T-cell (primary cell): ENCODE measurements at regions not wholly inside any gene's neighbourhood (a gene's known extent, or its start where the extent isn't known, plus 50 kb on each side); places are given as distances from the start of the nearest gene placed in this dataset.

Source experiments
- ATAC-seq, 4 experiments: fragments of 200-7000 bp in 3 of 4; fragments of 150-1000 bp in 1 of 4; cut with Tn5 transposase; replicated peaks in 1 of 4; 1 replicate in 3 of 4; 2 replicates in 1 of 4; pipeline ENCODE4 v1.10.0; 2021; ENCODE audit warnings: moderate library complexity in 3 of 4, mild to moderate bottlenecking in 2 of 4, moderate number of reproducible peaks in 1 of 4
- CTCF ChIA-PET, 2 donors: fragments of 300-600 bp; sonication (Branson Sonifier 250); formaldehyde crosslinking; loops; one replicate each; lab custom pipeline; 2022; ENCODE audit warnings: antibody characterized with exemption in 2 of 2; lab: Charles Lee
- POLR2A ChIA-PET, 2 donors: fragments of 300-600 bp; sonication (Branson Sonifier 250); formaldehyde crosslinking; loops; one replicate each; lab custom pipeline; 2022; ENCODE audit warnings: antibody characterized with exemption in 2 of 2; lab: Charles Lee
- DNase-seq, 35 experiments: peaks; one replicate each; pipeline versions ENCODE4 v3.0.0 to v3.0.0-alpha.2; 2013 to 2023
- H3K27ac ChIP-seq: one replicate; pipeline ENCODE4 v1.5.1; 2013; ENCODE audit warnings: low read length
- H3K27me3 ChIP-seq, 2 experiments: replicated peaks in 1 of 2; 1 replicate in 1 of 2; 2 replicates in 1 of 2; pipeline versions ENCODE4 v1.6.1 to v1.7.0; 2013; ENCODE audit warnings: low read length in 1 of 2, mixed read lengths in 1 of 2; ENCODE audit not compliant: control insufficient read depth in 2 of 2, insufficient read depth in 2 of 2; ENCODE audit errors: extremely low read depth in 1 of 2
- H3K36me3 ChIP-seq, 2 donors: 1 replicate in 1 of 2; 2 replicates in 1 of 2; pipeline versions ENCODE4 v1.6.1 to v1.7.0; 2013; ENCODE audit warnings: low read length in 1 of 2; ENCODE audit not compliant: control insufficient read depth in 2 of 2, insufficient read depth in 1 of 2; ENCODE audit errors: extremely low read depth in 1 of 2
- H3K4me1 ChIP-seq, 2 experiments: 1 replicate in 1 of 2; 2 replicates in 1 of 2; pipeline versions ENCODE4 v1.6.1 to v1.7.0; 2013; ENCODE audit warnings: low read length in 2 of 2, mixed read lengths in 1 of 2; ENCODE audit not compliant: insufficient read depth in 2 of 2, control insufficient read depth in 1 of 2; ENCODE audit errors: extremely low read depth in 1 of 2
- H3K4me3 ChIP-seq, 2 donors: 1 replicate in 1 of 2; 2 replicates in 1 of 2; pipeline versions ENCODE4 v1.5.1 to v1.7.0; 2013; ENCODE audit warnings: mild to moderate bottlenecking in 2 of 2, low read length in 1 of 2, moderate library complexity in 1 of 2; ENCODE audit not compliant: control insufficient read depth in 1 of 2; ENCODE audit errors: extremely low read depth in 1 of 2
- H3K9me3 ChIP-seq: 2 replicates; pipeline ENCODE4 v1.7.0; 2013
- H3K27ac Mint-ChIP-seq, 2 donors: one replicate each; pipeline ENCODE4 v1.8.0; 2020 to 2021; ENCODE audit warnings: mild to moderate bottlenecking in 2 of 2, mixed read lengths in 2 of 2
- H3K27me3 Mint-ChIP-seq, 2 donors: one replicate each; pipeline ENCODE4 v1.8.0; 2021 to 2022; ENCODE audit warnings: mixed read lengths in 2 of 2
- H3K36me3 Mint-ChIP-seq: one replicate; pipeline ENCODE4 v1.8.0; 2021; ENCODE audit warnings: mixed read lengths
- H3K4me1 Mint-ChIP-seq, 3 donors: one replicate each; pipeline ENCODE4 v1.8.0; 2020 to 2022; ENCODE audit warnings: mixed read lengths in 3 of 3, mild to moderate bottlenecking in 1 of 3
- H3K4me3 Mint-ChIP-seq, 3 donors: one replicate each; pipeline ENCODE4 v1.8.0; 2020 to 2022; ENCODE audit warnings: mild to moderate bottlenecking in 3 of 3, mixed read lengths in 3 of 3, moderate library complexity in 3 of 3
- H3K9me3 Mint-ChIP-seq, 3 donors: one replicate each; pipeline ENCODE4 v1.8.0; 2020 to 2022; ENCODE audit warnings: mixed read lengths in 3 of 3
- WGBS: methylation state at CpG from one replicate; pipeline ENCODE4 v1.1.5; 2013; ENCODE audit warnings: missing lambda C conversion rate; ENCODE audit not compliant: insufficient coverage; 5-methylcytosine and 5-hydroxymethylcytosine counted together

DNA sequence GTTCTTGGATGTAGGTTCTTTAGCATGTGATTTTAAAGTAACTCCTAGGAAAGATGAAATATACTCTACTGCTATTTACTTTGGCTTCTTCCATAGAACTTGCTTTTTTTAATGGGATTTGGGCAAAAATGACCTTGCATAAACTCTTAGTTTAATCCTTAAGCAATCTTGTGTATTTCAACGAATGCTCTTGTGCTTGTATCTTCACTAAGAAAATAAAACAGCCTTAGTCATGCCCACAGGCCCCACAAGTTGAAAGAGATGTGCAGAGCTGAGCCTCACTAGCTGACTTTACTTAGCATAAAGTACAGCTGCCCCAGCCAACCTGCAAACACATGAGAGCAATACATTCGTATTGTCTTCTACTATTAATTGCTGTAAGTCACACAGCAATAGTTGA, 1609.2 kb downstream of the STIM2 start:
- Mint-ChIP-seq H3K9me3 (peaks cover 3 to 17% (median 13%) of the 10 kb centered on the region in 3 donors), H3K27me3 (no peaks in the 10 kb centered on the region), H3K4me1 (no peaks in the 10 kb centered on the region), H3K36me3 (no peaks in the 10 kb centered on the region), H3K4me3 (no peak overlapping the region), H3K27ac (no peak overlapping the region)
- ChIA-PET CTCF (no interaction called here), POLR2A (no interaction called here)
- no peak overlapping the region for H3K27ac ChIP-seq
- 20% methylated on average over 1 of the region's 2 CpGs for WGBS
- H3K36me3 ChIP-seq, result no peaks in the 10 kb centered on the region
- no peak overlapping the region for H3K4me3 ChIP-seq
- H3K27me3 ChIP-seq, result no peaks in the 10 kb centered on the region
- no peak for DNase-seq
- H3K9me3 ChIP-seq, result no peaks in the 10 kb centered on the region
- no peaks in the 10 kb centered on the region for H3K4me1 ChIP-seq
- no peak for ATAC-seq

DNA sequence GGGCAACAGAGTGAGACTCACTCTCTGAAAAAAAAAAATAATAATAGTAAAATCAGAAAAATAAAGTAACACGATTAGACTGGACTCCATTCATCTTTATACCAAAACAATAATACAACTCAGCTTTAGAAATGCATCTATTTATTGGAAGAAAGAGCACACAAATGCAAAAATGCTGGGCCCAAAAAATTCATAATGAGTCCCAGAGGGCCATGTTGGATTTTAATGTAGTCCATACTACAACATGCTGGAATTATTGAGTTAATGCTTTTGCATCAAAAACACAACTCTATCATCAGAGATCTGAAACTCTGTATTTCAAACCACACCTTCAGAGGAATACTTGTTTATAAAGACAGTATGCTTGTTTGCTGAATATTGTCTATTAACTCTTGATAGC, 1614.7 kb downstream of the STIM2 start:
- Histone ChIP-seq H3K4me1 (no peaks in the 10 kb centered on the region), H3K9me3 (no peaks in the 10 kb centered on the region), H3K27ac (no peak overlapping the region), H3K4me3 (no peak overlapping the region), H3K36me3 (no peaks in the 10 kb centered on the region), H3K27me3 (no peaks in the 10 kb centered on the region)
- Mint-ChIP-seq H3K27ac (no peak overlapping the region), H3K4me3 (no peak overlapping the region), H3K9me3 (peaks cover 7 to 22% (median 9%) of the 10 kb centered on the region in 3 donors), H3K36me3 (no peaks in the 10 kb centered on the region), H3K27me3 (no peaks in the 10 kb centered on the region), H3K4me1 (no peaks in the 10 kb centered on the region)
- ChIA-PET POLR2A (no interaction called here), CTCF (no interaction called here)
- DNase-seq (no peak), ATAC-seq (no peak)
- no CpG with 5 or more reads among the region's 1 CpG for WGBS

DNA sequence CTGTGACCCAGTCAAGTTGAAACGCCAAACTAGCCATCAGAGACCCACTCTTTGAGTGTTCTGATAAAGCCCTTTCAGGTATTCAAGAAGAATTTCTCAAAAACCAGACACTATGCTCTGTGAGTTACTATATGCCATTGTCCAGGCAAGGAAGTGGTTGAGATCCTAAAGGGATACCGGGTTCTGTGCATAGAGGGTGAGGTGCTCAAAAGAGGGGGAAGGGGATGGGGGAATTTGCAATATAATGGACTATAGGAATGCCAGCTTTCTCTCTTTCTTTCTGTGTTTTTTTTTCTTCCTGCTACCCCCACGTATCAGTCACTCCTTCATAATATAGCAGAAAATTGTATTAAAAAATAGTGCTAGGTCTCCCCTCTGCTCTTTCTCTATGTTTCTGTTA, 1619.0 kb downstream of the STIM2 start:
- no peaks in the 10 kb centered on the region for H3K36me3 ChIP-seq
- no peak for DNase-seq
- H3K4me1 ChIP-seq, result no peaks in the 10 kb centered on the region
- no peaks in the 10 kb centered on the region for H3K9me3 ChIP-seq
- no peaks in the 10 kb centered on the region for H3K27me3 ChIP-seq
- Mint-ChIP-seq H3K27ac (no peak overlapping the region), H3K27me3 (no peaks in the 10 kb centered on the region), H3K4me3 (no peak overlapping the region), H3K4me1 (no peaks in the 10 kb centered on the region), H3K36me3 (no peaks in the 10 kb centered on the region), H3K9me3 (peaks cover 8 to 17% (median 9%) of the 10 kb centered on the region in 3 donors)
- ChIA-PET CTCF (no interaction called here), POLR2A (no interaction called here)
- ATAC-seq, result no peak
- no peak overlapping the region for H3K27ac ChIP-seq
- H3K4me3 ChIP-seq, result no peak overlapping the region
- no CpG with 5 or more reads among the region's 3 CpGs for WGBS

- H3K4me3 Mint-ChIP-seq, result no peak overlapping the region
- H3K27me3 Mint-ChIP-seq, result no peaks in the 10 kb centered on the region
- no peak overlapping the region for H3K27ac ChIP-seq
- no peaks in the 10 kb centered on the region for H3K36me3 Mint-ChIP-seq
- CTCF ChIA-PET, result no interaction called here
- H3K4me3 ChIP-seq, result no peak overlapping the region
- WGBS, result 100% methylated on average over 1 of the region's 4 CpGs
- no peaks in the 10 kb centered on the region for H3K36me3 ChIP-seq
- H3K4me1 Mint-ChIP-seq, result no peaks in the 10 kb centered on the region
- no peak overlapping the region for H3K27ac Mint-ChIP-seq
- DNase-seq, result no peak
- H3K27me3 ChIP-seq, result no peaks in the 10 kb centered on the region
- POLR2A ChIA-PET, result no interaction called here
- peaks cover 10 to 13% (median 11%) of the 10 kb centered on the region in 3 donors for H3K9me3 Mint-ChIP-seq
- no peaks in the 10 kb centered on the region for H3K4me1 ChIP-seq
- peaks cover 2% of the 10 kb centered on the region for H3K9me3 ChIP-seq
- ATAC-seq, result no peak
Observed at GRCh38 chr4:28481565-28481964, 1620.9 kb downstream of the STIM2 start.

- Histone ChIP-seq H3K4me1 (no peaks in the 10 kb centered on the region), H3K4me3 (no peak overlapping the region), H3K36me3 (no peaks in the 10 kb centered on the region), H3K27ac (no peak overlapping the region), H3K27me3 (no peaks in the 10 kb centered on the region), H3K9me3 (peaks cover 2% of the 10 kb centered on the region)
- ChIA-PET CTCF (no interaction called here), POLR2A (no interaction called here)
- Mint-ChIP-seq H3K27ac (no peak overlapping the region), H3K27me3 (no peaks in the 10 kb centered on the region), H3K4me1 (no peaks in the 10 kb centered on the region), H3K4me3 (no peak overlapping the region), H3K36me3 (no peaks in the 10 kb centered on the region), H3K9me3 (peaks cover 14 to 20% (median 14%) of the 10 kb centered on the region in 3 donors)
- no peak for ATAC-seq
- DNase-seq, result no peak
- WGBS, result 20% methylated on average over 1 of the region's 7 CpGs
Observed at GRCh38 chr4:28482580-28483270, 1622.1 kb downstream of the STIM2 start.

DNA sequence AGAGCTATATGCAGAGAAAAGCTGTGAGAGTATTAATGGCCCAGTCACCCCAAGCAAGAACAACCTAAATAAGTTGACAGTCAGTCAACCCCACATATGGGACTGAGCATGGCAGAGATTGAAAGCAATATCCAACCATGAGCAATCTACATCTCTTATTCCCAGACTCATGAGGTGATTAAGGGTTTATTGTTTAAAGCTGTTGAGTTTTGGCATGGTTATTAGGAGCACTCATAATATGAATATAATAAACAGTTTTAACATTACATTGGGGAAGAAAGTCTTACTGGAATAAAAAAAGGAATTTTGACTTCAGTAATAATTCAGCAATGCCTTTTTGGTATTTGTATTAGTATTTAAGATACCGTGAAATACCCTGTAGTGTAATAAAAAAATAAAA, 1627.4 kb downstream of the STIM2 start:
- H3K36me3 Mint-ChIP-seq, result no peaks in the 10 kb centered on the region
- no peak for ATAC-seq

GRCh38 chr4:28490669-28491068, 1630.0 kb downstream of the STIM2 start:
- DNase-seq (no peak), ATAC-seq (no peak)
- no peaks in the 10 kb centered on the region for H3K4me1 ChIP-seq
- H3K27me3 Mint-ChIP-seq, result no peaks in the 10 kb centered on the region
- H3K4me3 Mint-ChIP-seq, result no peak overlapping the region
- no peaks in the 10 kb centered on the region for H3K27me3 ChIP-seq
- no peak overlapping the region for H3K27ac ChIP-seq
- H3K4me3 ChIP-seq, result no peak overlapping the region
- H3K36me3 ChIP-seq, result no peaks in the 10 kb centered on the region
- H3K9me3 ChIP-seq, result peaks cover 2% of the 10 kb centered on the region
- peaks cover 8 to 27% (median 23%) of the 10 kb centered on the region in 3 donors for H3K9me3 Mint-ChIP-seq
- no peaks in the 10 kb centered on the region for H3K4me1 Mint-ChIP-seq
- WGBS, result no CpG with 5 or more reads among the region's 3 CpGs
- no peaks in the 10 kb centered on the region for H3K36me3 Mint-ChIP-seq
- no peak overlapping the region for H3K27ac Mint-ChIP-seq
- POLR2A ChIA-PET, result no interaction called here
- CTCF ChIA-PET, result no interaction called here

More for the DNA sequence above, 1627.4 kb downstream of the STIM2 start:
- Histone ChIP-seq H3K36me3 (no peaks in the 10 kb centered on the region), H3K4me1 (no peaks in the 10 kb centered on the region), H3K9me3 (peaks cover 4% of the 10 kb centered on the region), H3K27ac (no peak overlapping the region), H3K27me3 (no peaks in the 10 kb centered on the region), H3K4me3 (no peak overlapping the region)
- ChIA-PET POLR2A (no interaction called here), CTCF (no interaction called here)
- no peak for DNase-seq
- Mint-ChIP-seq H3K27me3 (no peaks in the 10 kb centered on the region), H3K9me3 (peaks cover 5 to 18% (median 15%) of the 10 kb centered on the region in 3 donors), H3K4me1 (no peaks in the 10 kb centered on the region), H3K27ac (no peak overlapping the region), H3K4me3 (no peak overlapping the region)
- WGBS, result no CpG with 5 or more reads among the region's 1 CpG
